HG03558 (cell line): ENCODE measurements at regions not wholly inside any gene's neighbourhood (a gene's known extent, or its start where the extent isn't known, plus 50 kb on each side); places are given as distances from the start of the nearest gene placed in this dataset.

Experiments used
- ATAC-seq: cut with Tn5 transposase; IDR thresholded peaks from one replicate; pipeline ENCODE4 v1.9.1; 2021; ENCODE audit warnings: moderate number of reproducible peaks; ENCODE audit not compliant: unreplicated experiment; ENCODE audit errors: extremely low read depth

DNA sequence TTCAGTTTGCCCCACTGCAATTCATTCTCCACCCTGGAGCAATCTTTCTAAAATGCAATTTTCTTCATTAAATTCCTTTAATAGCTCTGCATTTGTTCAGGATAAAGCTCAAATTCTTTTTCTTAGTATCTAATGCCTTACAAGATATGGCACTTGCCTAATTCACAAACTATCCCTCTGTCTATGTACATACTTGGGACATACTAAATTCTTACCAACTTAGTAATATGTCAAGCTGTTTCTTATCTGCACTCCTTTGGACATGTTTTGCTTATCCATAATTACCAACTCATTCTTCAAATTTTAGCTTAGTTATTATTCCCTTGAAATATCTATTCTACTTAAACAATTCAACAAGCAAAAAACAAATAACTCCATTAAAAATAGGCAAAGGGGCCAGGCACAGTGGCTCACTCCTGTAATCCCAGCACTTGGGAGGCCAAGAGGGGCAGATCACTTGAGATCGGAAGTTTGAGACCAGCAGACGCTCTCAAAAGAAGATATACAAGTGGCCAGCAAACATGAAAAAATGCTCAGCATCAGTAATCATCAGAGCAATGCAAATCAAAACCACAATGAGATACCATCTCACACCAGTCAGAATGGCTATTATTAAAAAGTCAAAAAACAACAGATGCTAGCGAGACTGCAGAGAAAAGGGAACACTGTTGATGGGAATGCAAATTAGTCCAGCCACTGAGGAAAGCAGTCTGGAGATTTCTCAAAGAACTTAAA is 96.9 kb downstream of the FAM76B start:
- no peak for ATAC-seq

DNA sequence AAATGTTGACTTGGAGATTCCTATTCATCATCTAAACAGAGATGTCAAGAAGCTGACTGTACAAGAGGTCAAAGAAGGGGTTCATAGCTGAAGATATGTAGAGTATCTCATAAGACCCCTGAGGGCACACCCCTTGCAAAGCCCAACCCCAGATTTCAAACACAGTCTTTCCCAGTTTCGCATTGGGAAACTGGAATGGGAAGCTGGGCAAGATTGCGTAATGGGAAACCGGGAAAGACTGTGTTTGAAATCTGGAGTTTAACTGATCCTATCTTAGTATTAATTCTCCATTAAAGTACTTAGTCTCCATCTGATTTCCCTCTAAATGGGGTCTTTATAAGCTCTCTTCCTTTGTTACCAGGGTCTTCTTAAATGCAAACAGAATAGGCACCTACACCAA is 99.5 kb downstream of the FAM76B start:
- no peak for ATAC-seq

- ATAC-seq, result no peak
These were observed 100.9 kb downstream of the FAM76B start for GRCh38 chr11:95688501-95689222.

DNA sequence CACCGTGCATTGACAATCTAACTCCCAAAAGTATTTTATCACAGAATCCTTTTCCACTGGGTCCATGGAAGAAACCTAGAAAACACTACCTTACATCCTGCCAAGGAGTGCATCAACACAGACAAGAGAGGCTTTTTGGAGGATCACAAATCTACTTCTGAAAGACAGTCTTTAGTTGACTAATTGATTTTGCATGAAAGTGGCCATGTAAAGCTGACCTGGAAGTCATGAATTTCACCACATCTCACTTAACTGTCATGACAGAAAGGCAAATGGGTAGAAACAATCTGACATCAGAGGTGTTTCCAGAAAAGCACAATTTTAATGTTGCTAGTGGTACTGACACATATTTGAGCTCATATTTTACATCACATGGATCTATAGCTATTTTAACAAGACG is 101.6 kb downstream of the FAM76B start:
- no peak for ATAC-seq

DNA sequence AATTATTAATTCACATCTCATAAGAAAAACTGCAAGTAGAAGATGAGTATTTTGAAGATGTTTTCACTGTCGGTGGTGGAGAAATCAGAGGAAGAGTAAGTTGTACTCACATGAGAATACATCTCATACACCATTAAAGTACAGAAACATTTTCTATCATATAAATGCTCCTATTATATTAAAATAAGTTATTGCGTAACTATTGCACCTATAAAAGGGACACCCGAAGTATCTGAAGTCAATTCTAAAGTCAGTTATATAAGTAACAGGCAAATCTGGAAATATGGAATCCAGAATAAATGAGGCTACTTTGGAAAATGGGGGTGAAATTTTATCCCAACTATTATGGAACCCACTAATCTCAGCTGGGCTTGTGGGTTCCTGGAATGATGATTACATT is 103.3 kb downstream of the FAM76B start:
- no peak for ATAC-seq

- no peak for ATAC-seq
These were observed 104.9 kb downstream of the FAM76B start for GRCh38 chr11:95684701-95685100.

DNA sequence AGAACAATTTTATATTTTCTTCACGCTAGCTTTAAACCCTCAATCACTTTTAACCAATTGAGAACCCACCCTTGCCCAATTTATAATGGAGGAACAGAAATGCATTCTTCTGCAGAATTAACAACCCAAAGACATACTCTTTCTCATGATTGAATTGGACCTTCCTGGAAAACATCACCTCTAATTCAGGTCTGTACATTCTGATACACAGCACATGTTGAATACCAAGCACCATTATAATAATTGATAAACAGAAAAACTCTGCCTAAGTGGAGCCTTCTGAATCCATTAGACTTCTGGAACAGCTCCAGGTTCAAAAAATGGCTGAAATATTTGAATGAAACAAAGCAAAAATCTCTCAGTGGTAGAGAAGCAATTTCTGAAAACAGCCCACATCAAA is 105.4 kb downstream of the FAM76B start:
- no peak for ATAC-seq

DNA sequence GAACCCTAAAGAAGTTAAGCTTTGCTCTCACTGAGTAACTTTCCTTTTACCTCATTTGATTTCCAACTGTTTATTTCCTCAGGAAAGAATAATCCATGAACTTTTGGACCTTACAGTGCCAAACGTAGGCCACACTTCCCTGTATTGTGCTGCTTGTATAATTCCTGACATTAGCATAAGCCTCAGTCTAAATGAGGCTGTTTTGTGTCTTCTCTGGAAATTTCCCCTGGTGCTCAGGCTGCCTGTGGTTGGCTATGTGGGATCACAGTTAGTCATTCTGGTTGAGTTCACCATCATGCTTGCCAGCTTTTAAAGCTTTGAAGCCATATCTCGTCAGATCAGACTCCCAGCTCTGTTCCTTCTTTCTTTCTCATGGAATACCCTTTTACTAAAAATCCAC is 107.0 kb downstream of the FAM76B start:
- no peak for ATAC-seq

- peak; percentile 66 for ATAC-seq
These were observed 109.2 kb downstream of the FAM76B start for GRCh38 chr11:95680169-95680929.

GRCh38 chr11:95678988-95679387 is 110.6 kb downstream of the FAM76B start:
- no peak for ATAC-seq

DNA sequence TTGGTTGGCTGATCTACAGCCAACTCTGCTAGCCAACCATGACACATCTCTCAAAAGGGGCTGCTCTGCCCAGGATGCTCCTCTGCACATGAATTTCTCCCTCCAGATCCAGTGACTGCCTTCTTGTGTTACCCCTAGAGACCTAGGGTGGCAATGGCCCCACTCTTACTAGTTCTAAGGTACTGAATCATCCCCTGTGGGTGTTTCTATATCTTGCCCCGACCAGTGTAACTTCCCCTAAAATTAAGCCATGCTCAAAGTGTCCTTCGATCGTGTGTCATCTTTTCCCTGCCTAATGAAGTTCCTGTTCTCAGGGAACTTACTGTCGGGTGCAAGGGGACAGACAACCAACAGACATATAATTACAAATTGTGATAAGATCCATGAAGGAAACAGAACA is 113.3 kb downstream of the FAM76B start:
- ATAC-seq, result no peak

GRCh38 chr11:95675585-95675984 is 114.0 kb downstream of the FAM76B start:
- ATAC-seq, result no peak

DNA sequence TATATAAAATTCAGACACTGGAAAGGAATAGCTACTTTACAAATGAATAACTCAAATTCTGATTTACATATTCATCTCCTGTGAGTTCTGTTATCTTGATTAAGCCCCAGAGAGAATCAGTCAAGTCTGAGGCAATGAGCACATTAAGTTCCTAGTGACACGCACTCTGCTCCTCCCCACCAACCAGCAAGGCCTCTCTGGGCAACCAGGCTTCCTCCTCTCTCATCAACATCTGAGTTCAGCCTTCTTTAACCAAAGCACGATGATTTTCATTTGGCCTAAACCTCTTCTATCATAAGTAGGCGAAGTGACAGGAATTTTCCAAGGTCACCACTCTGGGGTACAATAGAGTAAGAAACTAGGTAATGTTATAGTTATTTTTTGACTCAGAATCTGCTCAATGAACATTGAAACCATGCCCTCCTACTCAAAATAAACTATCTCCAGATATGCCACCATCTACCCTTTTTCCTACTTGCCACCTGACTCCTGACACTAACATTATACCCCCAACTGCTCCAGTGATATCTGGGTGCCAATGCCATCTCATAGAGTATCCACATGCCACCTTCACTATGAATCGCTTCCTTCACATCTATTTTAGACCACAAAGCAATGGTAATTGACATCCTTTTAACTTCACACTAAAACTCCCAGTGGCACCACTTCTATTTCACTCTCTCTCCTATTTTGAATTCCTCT is 114.8 kb downstream of the FAM76B start:
- no peak for ATAC-seq

GRCh38 chr11:95671768-95672167 is 117.8 kb downstream of the FAM76B start:
- ATAC-seq, result no peak

- ATAC-seq, result no peak
These were observed 121.5 kb downstream of the FAM76B start for GRCh38 chr11:95668131-95668530.

DNA sequence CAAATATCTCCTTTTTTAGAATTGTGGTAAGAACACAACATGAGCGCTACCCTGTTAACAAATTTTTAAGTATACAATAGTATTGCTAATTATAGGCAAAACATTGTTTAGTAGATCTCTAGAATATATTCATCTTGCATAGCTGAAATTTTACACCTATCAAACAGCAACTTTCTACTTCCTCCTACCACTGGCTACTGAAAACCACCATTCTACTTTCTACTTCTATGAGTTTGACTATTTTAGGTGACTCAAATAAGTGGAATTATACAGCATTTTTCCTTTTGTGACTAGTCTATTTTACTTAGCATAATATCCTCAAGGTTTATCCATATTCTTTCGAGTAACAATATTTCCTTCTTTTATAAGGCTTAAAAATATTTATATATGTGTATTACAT is 128.4 kb downstream of the FAM76B start:
- ATAC-seq, result no peak

DNA sequence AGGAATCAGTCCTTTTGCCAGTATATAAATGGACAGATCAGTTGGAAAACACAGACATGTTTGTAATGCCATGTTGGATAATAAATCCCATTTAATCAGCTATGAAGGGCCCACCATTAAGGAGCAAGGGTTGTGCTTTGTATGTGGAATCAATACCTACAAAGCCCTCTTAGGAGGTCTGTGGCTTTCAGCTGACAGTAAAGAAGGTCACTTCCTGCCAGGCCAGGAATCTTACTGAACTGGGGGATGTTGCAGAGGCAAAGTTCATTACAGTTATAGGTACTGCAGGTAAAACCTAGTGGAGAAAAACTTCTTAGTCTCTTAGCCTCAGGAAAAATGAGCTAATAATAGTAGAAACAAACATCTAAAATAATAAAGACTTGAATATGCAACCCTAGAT is 129.5 kb downstream of the FAM76B start:
- no peak for ATAC-seq

- no peak for ATAC-seq
These were observed 130.5 kb downstream of the FAM76B start for GRCh38 chr11:95659088-95659487.

- ATAC-seq, result no peak
These were observed 134.0 kb downstream of the FAM76B start for GRCh38 chr11:95655536-95655935.

DNA sequence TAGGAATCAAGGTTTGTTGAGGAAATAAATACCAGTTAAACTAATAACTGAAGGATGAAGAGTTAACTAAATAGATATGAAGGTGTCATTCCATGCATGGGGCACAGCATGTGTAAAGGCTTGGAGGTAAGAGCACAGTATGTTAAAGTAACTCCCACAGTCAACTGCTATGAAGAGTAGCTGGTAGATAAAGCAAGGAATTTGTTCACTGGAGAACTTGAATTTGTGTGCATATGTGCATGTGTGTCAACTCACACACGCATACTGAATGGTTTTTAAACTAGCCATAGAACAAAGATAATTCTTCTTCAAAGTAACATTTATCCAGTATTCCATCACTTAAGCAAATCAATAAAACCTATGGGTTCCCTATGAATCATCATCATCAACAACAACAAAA is 135.9 kb downstream of the FAM76B start:
- ATAC-seq, result no peak

GRCh38 chr11:95653099-95653498 is 136.5 kb downstream of the FAM76B start:
- no peak for ATAC-seq
